H1 (cell line): ENCODE measurements at regions not wholly inside any gene's neighbourhood (a gene's known extent, or its start where the extent isn't known, plus 50 kb on each side); places are given as distances from the start of the nearest gene placed in this dataset.

Source experiments
- CTCF ChIA-PET: fragments of 300-600 bp; sonication (Branson Sonifier 250); formaldehyde crosslinking; loops from one replicate; lab custom pipeline; 2021; ENCODE audit not compliant: partially characterized antibody; lab: Charles Lee
- POLR2A ChIA-PET: fragments of 300-600 bp; sonication (Branson Sonifier 250); formaldehyde crosslinking; loops from one replicate; lab custom pipeline; 2021; ENCODE audit warnings: inconsistent platforms; ENCODE audit not compliant: partially characterized antibody; lab: Charles Lee
- DNase-seq, 2 experiments: peaks; one replicate each; pipeline versions ENCODE4 v3.0.0 to v3.0.0-alpha.2; 2010 to 2022; ENCODE audit warnings: low spot score in 2 of 2, low read depth in 1 of 2, mixed read lengths in 1 of 2
- FAIRE-seq: peaks from 2 replicates; lab custom pipeline; 2011; peaks lifted over from hg19 to GRCh38; lab: Jason Lieb, UNC
- H2AFZ ChIP-seq: 2 replicates; pipeline ENCODE4 v1.8.1; 2012; ENCODE audit warnings: low read length, inconsistent platforms
- H2AK5ac ChIP-seq: 2 replicates; pipeline ENCODE4 v1.6.1; 2013; ENCODE audit warnings: low read depth, low read length
- H2BK120ac ChIP-seq: replicated peaks from 2 replicates; pipeline ENCODE3; 2013; ENCODE audit warnings: low read depth, low read length, inconsistent platforms
- H2BK12ac ChIP-seq: 2 replicates; pipeline ENCODE4 v1.6.1; 2013; ENCODE audit warnings: low read depth, low read length
- H2BK15ac ChIP-seq: 2 replicates; pipeline ENCODE4 v1.6.1; 2013; ENCODE audit warnings: low read length
- H2BK20ac ChIP-seq: 2 replicates; pipeline ENCODE4 v1.6.1; 2013; ENCODE audit warnings: low read length
- H2BK5ac ChIP-seq: 2 replicates; pipeline ENCODE4 v1.6.1; 2013; ENCODE audit warnings: low read depth, low read length
- H3K14ac ChIP-seq: 2 replicates; pipeline ENCODE4 v1.6.1; 2013; ENCODE audit warnings: inconsistent platforms; ENCODE audit not compliant: insufficient read length
- H3K18ac ChIP-seq: 2 replicates; pipeline ENCODE4 v1.6.1; 2013; ENCODE audit warnings: low read length; ENCODE audit errors: extremely low read depth
- H3K23ac ChIP-seq: 2 replicates; pipeline ENCODE4 v1.6.1; 2013; ENCODE audit warnings: inconsistent platforms; ENCODE audit not compliant: insufficient read length
- H3K23me2 ChIP-seq: 2 replicates; pipeline ENCODE4 v1.6.1; 2013; ENCODE audit warnings: low read depth, low read length
- H3K27ac ChIP-seq: 2 replicates; pipeline ENCODE4 v1.6.1; 2011; ENCODE audit warnings: low read depth, low read length, inconsistent platforms
- H3K27me3 ChIP-seq, 4 experiments: replicated peaks in 1 of 4; 1 replicate in 1 of 4; 2 replicates in 3 of 4; pipeline versions ENCODE4 v1.6.1 to v1.8.1; 2011 to 2013; ENCODE audit warnings: low read length in 3 of 4, mild to moderate bottlenecking in 3 of 4, inconsistent platforms in 2 of 4, mixed read lengths in 2 of 4, moderate library complexity in 1 of 4; ENCODE audit not compliant: control insufficient read depth in 3 of 4, insufficient read depth in 3 of 4; ENCODE audit errors: extremely low read depth in 1 of 4
- H3K36me3 ChIP-seq, 4 experiments: 2 replicates each; pipeline versions ENCODE4 v1.6.1 to v1.8.1; 2011 to 2013; ENCODE audit warnings: mild to moderate bottlenecking in 4 of 4, low read length in 3 of 4, moderate library complexity in 2 of 4, control low read depth in 1 of 4, inconsistent platforms in 1 of 4; ENCODE audit not compliant: insufficient read depth in 4 of 4, control insufficient read depth in 2 of 4
- H3K4ac ChIP-seq: replicated peaks from 2 replicates; pipeline ENCODE3; 2013; ENCODE audit warnings: low read length, low read depth, mixed read lengths, inconsistent platforms; ENCODE audit not compliant: insufficient read length
- H3K4me1 ChIP-seq, 4 experiments: replicated peaks in 1 of 4; 1 replicate in 1 of 4; 2 replicates in 3 of 4; pipeline versions ENCODE4 v1.6.1 to v1.8.1; 2011 to 2013; ENCODE audit warnings: low read length in 3 of 4, inconsistent platforms in 2 of 4, mixed read lengths in 1 of 4; ENCODE audit not compliant: insufficient read depth in 4 of 4, control insufficient read depth in 3 of 4
- H3K4me2 ChIP-seq, 2 experiments: 2 replicates each; pipeline versions ENCODE4 v1.6.1 to v1.8.1; 2011 to 2013; ENCODE audit warnings: low read depth in 2 of 2, low read length in 2 of 2, control low read depth in 1 of 2, inconsistent platforms in 1 of 2, mild to moderate bottlenecking in 1 of 2; ENCODE audit not compliant: insufficient read depth in 1 of 2
- H3K4me3 ChIP-seq, 4 experiments: fragments of 200-600, 300-600 bp in 1 of 4; sonication (generic), shearing (Covaris generic), sonication (Bioruptor Twin) in 1 of 4; 2 replicates each; pipeline versions ENCODE4 v1.5.1 to v1.8.1; 2011 to 2016; ENCODE audit warnings: low read length in 4 of 4, low read depth in 3 of 4, control low read depth in 2 of 4, inconsistent platforms in 2 of 4, mild to moderate bottlenecking in 2 of 4, mixed read lengths in 1 of 4, moderate library complexity in 1 of 4; ENCODE audit not compliant: insufficient read depth in 2 of 4; ENCODE audit errors: extremely low read depth in 1 of 4
- H3K56ac ChIP-seq: replicated peaks from 2 replicates; pipeline ENCODE3; 2013; ENCODE audit warnings: low read depth, mild to moderate bottlenecking, mixed read lengths, low read length, inconsistent platforms; ENCODE audit not compliant: insufficient read length
- H3K79me1 ChIP-seq: 2 replicates; pipeline ENCODE4 v1.6.1; 2013; ENCODE audit warnings: low read depth, low read length, control low read depth
- H3K79me2 ChIP-seq, 2 experiments: 2 replicates each; pipeline versions ENCODE4 v1.6.1 to v1.8.1; 2012 to 2013; ENCODE audit warnings: low read length in 2 of 2, mild to moderate bottlenecking in 2 of 2, inconsistent platforms in 1 of 2; ENCODE audit not compliant: insufficient read depth in 2 of 2, control insufficient read depth in 1 of 2
- H3K9ac ChIP-seq, 4 experiments: replicated peaks in 1 of 4; 1 replicate in 1 of 4; 2 replicates in 3 of 4; pipeline versions ENCODE4 v1.6.1 to v1.8.1; 2011 to 2013; ENCODE audit warnings: low read depth in 3 of 4, low read length in 3 of 4, control low read depth in 2 of 4, mild to moderate bottlenecking in 2 of 4, moderate library complexity in 2 of 4, inconsistent platforms in 1 of 4; ENCODE audit errors: extremely low read depth in 1 of 4
- H3K9me3 ChIP-seq, 2 experiments: 2 replicates each; pipeline versions ENCODE4 v1.6.1 to v1.8.1; 2012 to 2013; ENCODE audit warnings: mild to moderate bottlenecking in 2 of 2, moderate library complexity in 2 of 2, control low read depth in 1 of 2, inconsistent platforms in 1 of 2, low read depth in 1 of 2, low read length in 1 of 2, mixed read lengths in 1 of 2; ENCODE audit not compliant: insufficient read depth in 2 of 2
- H4K20me1 ChIP-seq, 2 experiments: replicated peaks in 1 of 2; 2 replicates each; pipeline versions ENCODE3 to v1.8.1; 2011 to 2013; ENCODE audit warnings: inconsistent platforms in 2 of 2, low read length in 2 of 2, mild to moderate bottlenecking in 1 of 2; ENCODE audit not compliant: insufficient read depth in 2 of 2, control insufficient read depth in 1 of 2
- H4K5ac ChIP-seq: 2 replicates; pipeline ENCODE4 v1.6.1; 2013; ENCODE audit warnings: low read length, low read depth, mixed read lengths, inconsistent platforms; ENCODE audit not compliant: insufficient read length
- H4K8ac ChIP-seq: 2 replicates; pipeline ENCODE4 v1.8.0; 2013; ENCODE audit warnings: mild to moderate bottlenecking, moderate library complexity, low read length, inconsistent platforms; ENCODE audit not compliant: insufficient read depth; ENCODE audit errors: extremely low read depth
- H4K91ac ChIP-seq: replicated peaks from 2 replicates; pipeline ENCODE3; 2013; ENCODE audit warnings: low read length, mixed read lengths, inconsistent platforms; ENCODE audit not compliant: insufficient read length
- EP300 ChIP-seq, 2 experiments: IDR thresholded peaks; 1 replicate in 1 of 2; 2 replicates in 1 of 2; pipeline ENCODE4 v1.6.1; 2011 to 2012; ENCODE audit warnings: low read depth in 2 of 2, low read length in 2 of 2, mild to moderate bottlenecking in 2 of 2, borderline replicate concordance in 1 of 2, inconsistent platforms in 1 of 2, moderate library complexity in 1 of 2
- GTF2F1 ChIP-seq: IDR thresholded peaks from 2 replicates; pipeline ENCODE4 v1.6.1; 2012; ENCODE audit warnings: low read depth, low read length, improper control_type of control experiment, borderline replicate concordance
- HDAC2 ChIP-seq, 2 experiments: fragments of 300-600 bp in 1 of 2; sonication (generic) in 1 of 2; IDR thresholded peaks; 2 replicates each; pipeline ENCODE4 v1.6.1; 2011 to 2012; ENCODE audit warnings: low read depth in 2 of 2, low read length in 2 of 2, mild to moderate bottlenecking in 2 of 2, moderate library complexity in 2 of 2, borderline replicate concordance in 1 of 2, inconsistent platforms in 1 of 2
- RFX5 ChIP-seq: IDR thresholded peaks from 2 replicates; pipeline ENCODE4 v1.6.1; 2011; ENCODE audit warnings: low read depth, low read length, improper control_type of control experiment, borderline replicate concordance
- SRF ChIP-seq: IDR thresholded peaks from 2 replicates; pipeline ENCODE4 v1.6.1; 2011; ENCODE audit warnings: mild to moderate bottlenecking, low read depth, low read length, moderate library complexity
- SUZ12 ChIP-seq: fragments of 200-600 bp; sonication (generic); IDR thresholded peaks from 2 replicates; pipeline ENCODE4 v1.6.1; 2012; ENCODE audit warnings: mild to moderate bottlenecking, inconsistent platforms, low read length, moderate library complexity, mixed read lengths
- TAF1 ChIP-seq: IDR thresholded peaks from 2 replicates; pipeline ENCODE4 v1.6.1; 2011; ENCODE audit warnings: mild to moderate bottlenecking, low read depth, low read length
- YY1 ChIP-seq: IDR thresholded peaks from 2 replicates; pipeline ENCODE4 v1.6.1; 2011; ENCODE audit warnings: low read depth, mild to moderate bottlenecking, low read length
- WGBS, 2 experiments: shearing (Covaris generic) in 1 of 2; methylation state at CpG; one replicate each; pipeline versions ENCODE4 v1.1.6 to v1.1.7; 2013 to 2015; ENCODE audit warnings: low lambda C conversion rate in 2 of 2, mixed read lengths in 2 of 2, inconsistent platforms in 1 of 2, low coverage in 1 of 2, missing lambda C conversion rate in 1 of 2; ENCODE audit not compliant: insufficient replicate concordance in 2 of 2, insufficient coverage in 1 of 2, insufficient read length in 1 of 2; ENCODE audit errors: extremely low coverage in 1 of 2, missing lambda C conversion rate in 1 of 2; 5-methylcytosine and 5-hydroxymethylcytosine counted together

GRCh38 chr1:193606035-193606434 lies 419.6 kb upstream of the B3GALT2 start:
- FAIRE-seq = no peak
- Histone ChIP-seq H3K4ac (no peak overlapping the region), H2AFZ (no peak overlapping the region), H4K8ac (no peak overlapping the region), H3K9me3 (no peaks in the 10 kb centered on the region), H2BK12ac (no peak overlapping the region), H2AK5ac (no peak overlapping the region), H3K4me3 (no peak overlapping the region), H3K23me2 (no peaks in the 10 kb centered on the region), H4K91ac (no peak overlapping the region), H3K14ac (no peak overlapping the region), H3K4me1 (peaks cover 2 to 7% (median 5%) of the 10 kb centered on the region in 4 experiments; a peak in 2 of 7 replicates), H3K9ac (no peak overlapping the region), H3K27me3 (no peaks in the 10 kb centered on the region), H3K79me1 (no peaks in the 10 kb centered on the region), H3K18ac (no peak overlapping the region), H2BK15ac (no peak overlapping the region), H3K4me2 (no peak overlapping the region), H3K23ac (no peak overlapping the region), H2BK5ac (no peak overlapping the region), H4K20me1 (no peaks in the 10 kb centered on the region), H3K56ac (no peak overlapping the region)
- 89% methylated on average over 5 of the region's 5 CpGs; no CpG with 5 or more reads in 1 of the 2 experiments for WGBS, 2 experiments
- DNase-seq = no peak
- CTCF ChIA-PET = no interaction called here
- TF ChIP-seq EP300 (IDR thresholded peaks at IDR 0.05; ENCODE audit: borderline replicate concordance in 1 of 2, low read depth in 2 of 2, low read length in 2 of 2) (no peak), SRF (no peak), GTF2F1 (no peak), YY1 (no peak), TAF1 (no peak), SUZ12 (no peak), RFX5 (no peak), HDAC2 (IDR thresholded peaks at IDR 0.05; ENCODE audit: borderline replicate concordance in 1 of 2, low read depth in 2 of 2, low read length in 2 of 2) (no peak)
- TF ChIP-seq, all 59 proteins: peak for 0
- Histone ChIP-seq H2BK20ac (no peak overlapping the region), H3K27ac (no peak overlapping the region), H3K79me2 (no peaks in the 10 kb centered on the region), H2BK120ac (no peak overlapping the region), H3K36me3 (no peaks in the 10 kb centered on the region), H4K5ac (no peak overlapping the region)
- POLR2A ChIA-PET = no interaction called here
